Body of pancreas (tissue), 4 donors: ENCODE measurements at regions not wholly inside any gene's neighbourhood (a gene's known extent, or its start where the extent isn't known, plus 50 kb on each side); places are given as distances from the start of the nearest gene placed in this dataset.
"Not testable (repeated sequence)": the region's sequence is repeated elsewhere in the genome, so short reads cannot be mapped to it uniquely, and the experiment has no call there.

ENCODE experiments used
- ATAC-seq: fragments of 150-250 bp; one replicate; pipeline ENCODE4 v1.9.1; 2016
- DNase-seq, 4 donors: peaks; one replicate each; pipeline ENCODE4 v3.0.0-alpha.2; 2019
- H3K27ac ChIP-seq, 4 donors: fragments of 200-600 bp; sonication (generic); 1 replicate in 3 of 4; 2 replicates in 1 of 4; pipeline versions ENCODE4 v1.5.1 to v1.6.1; 2016 to 2019; ENCODE audit warnings: mild to moderate bottlenecking in 1 of 4, mixed read lengths in 1 of 4, moderate library complexity in 1 of 4
- H3K27me3 ChIP-seq, 2 donors: fragments of 200-600 bp; sonication (generic); one replicate each; pipeline ENCODE4 v1.6.0; 2016; ENCODE audit warnings: mild to moderate bottlenecking in 1 of 2
- H3K36me3 ChIP-seq, 2 donors: fragments of 200-600 bp; sonication (generic); replicated peaks in 1 of 2; 2 replicates each; pipeline ENCODE4 v1.5.1; 2016; ENCODE audit warnings: low read depth in 2 of 2; ENCODE audit not compliant: insufficient read depth in 1 of 2
- H3K4me1 ChIP-seq: fragments of 200-600 bp; sonication (generic); one replicate; pipeline ENCODE4 v1.6.0; 2016
- H3K4me3 ChIP-seq, 2 donors: fragments of 200-600 bp; sonication (generic); 1 replicate in 1 of 2; 2 replicates in 1 of 2; pipeline ENCODE4 v1.5.1; 2016 to 2019
- H3K9me3 ChIP-seq, 3 donors: fragments of 200-600 bp; sonication (generic); 1 replicate in 2 of 3; 2 replicates in 1 of 3; pipeline ENCODE4 v1.5.1; 2016
- CTCF ChIP-seq, 7 experiments: fragments of 450-650 bp in 4 of 7; fragments of 200-600 bp in 3 of 7; sonication (generic) in 3 of 7; IDR thresholded peaks; one replicate each; pipeline ENCODE4 v1.5.1; 2016 to 2019; ENCODE audit warnings: antibody characterized with exemption in 7 of 7
- POLR2A ChIP-seq, 3 donors: fragments of 450-650 bp; IDR thresholded peaks; one replicate each; pipeline ENCODE4 v1.6.1; 2016; ENCODE audit warnings: antibody characterized with exemption in 3 of 3, mild to moderate bottlenecking in 2 of 3
- WGBS, 2 donors: methylation state at CpG; one replicate each; pipeline ENCODE4 v1.1.5; 2017; 5-methylcytosine and 5-hydroxymethylcytosine counted together
- intact Hi-C: fragments of 100-400 bp; cut with DNase I; formaldehyde crosslinking; loops from one replicate; pipeline ENCODE4 v1.15.1; 2023

DNA sequence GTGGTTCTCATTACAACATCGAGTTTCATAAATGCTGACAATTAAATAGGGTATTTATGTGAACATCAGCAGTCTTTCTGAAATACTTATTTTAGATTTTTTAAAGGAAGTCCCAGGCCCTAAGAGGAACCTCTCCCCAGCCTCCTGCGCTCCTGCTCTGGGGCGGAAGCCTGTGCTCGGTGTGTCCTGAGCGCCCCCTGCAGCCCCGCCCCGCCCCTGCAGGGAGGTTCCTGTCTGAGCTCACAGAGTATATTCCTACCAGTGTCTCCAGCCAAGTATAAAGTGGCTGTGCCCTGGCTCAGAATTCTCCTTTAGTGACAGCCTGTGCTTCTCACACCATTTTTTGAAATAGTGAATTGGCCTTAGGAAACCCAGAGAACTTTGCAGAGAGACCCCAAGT is 567.9 kb downstream of the GOLGA6L6 start:
- no peak for DNase-seq
- no peak for ATAC-seq
- no peak for TF ChIP-seq CTCF (IDR thresholded peaks at IDR 0.05)
- TF ChIP-seq POLR2A (IDR thresholded peaks at IDR 0.05): no peak

GRCh38 chr15:19972582-19972981 is 569.0 kb downstream of the GOLGA6L6 start:
- H3K4me1 ChIP-seq, H3K36me3 ChIP-seq, H3K27me3 ChIP-seq, H3K27ac ChIP-seq, H3K4me3 ChIP-seq, DNase-seq, H3K9me3 ChIP-seq, intact Hi-C loops, ATAC-seq: not testable (repeated sequence)
- WGBS, 2 donors: 64 to 65% methylated on average over 4 of the region's 4 CpGs

More for the DNA sequence above, 567.9 kb downstream of the GOLGA6L6 start:
- H3K27ac ChIP-seq: no peak overlapping the region
- no peaks in the 10 kb centered on the region for H3K36me3 ChIP-seq
- intact Hi-C loops: no loop called here
- H3K9me3 ChIP-seq: no peaks in the 10 kb centered on the region
- no peaks in the 10 kb centered on the region for H3K27me3 ChIP-seq
- H3K4me1 ChIP-seq: no peaks in the 10 kb centered on the region
- 10 to 22% methylated on average over 6 to 7 of the region's 7 CpGs for WGBS, 2 donors
- no peak overlapping the region for H3K4me3 ChIP-seq

DNA sequence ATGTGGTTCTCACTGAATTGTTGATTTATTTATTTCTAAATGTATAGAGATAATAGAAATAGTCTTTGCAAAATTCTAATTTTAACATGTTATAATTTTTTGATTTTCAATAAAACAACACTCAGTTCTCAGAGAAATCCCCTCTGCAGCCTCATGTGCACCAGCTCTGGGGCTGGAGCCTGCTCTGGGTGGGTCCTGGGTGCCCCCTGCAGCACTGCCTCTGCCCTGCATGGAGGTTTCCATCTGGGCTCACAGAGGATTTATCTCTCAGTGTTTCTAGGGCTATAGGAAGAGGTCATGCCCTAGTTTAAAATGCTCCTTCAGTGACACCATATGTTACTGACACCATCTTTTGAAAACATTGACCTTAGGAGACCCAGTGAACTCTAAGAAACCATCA is 576.0 kb downstream of the GOLGA6L6 start:
- H3K4me3 ChIP-seq, intact Hi-C loops, ATAC-seq, H3K27me3 ChIP-seq, H3K27ac ChIP-seq, H3K4me1 ChIP-seq, DNase-seq, H3K9me3 ChIP-seq, H3K36me3 ChIP-seq: not testable (repeated sequence)

DNA sequence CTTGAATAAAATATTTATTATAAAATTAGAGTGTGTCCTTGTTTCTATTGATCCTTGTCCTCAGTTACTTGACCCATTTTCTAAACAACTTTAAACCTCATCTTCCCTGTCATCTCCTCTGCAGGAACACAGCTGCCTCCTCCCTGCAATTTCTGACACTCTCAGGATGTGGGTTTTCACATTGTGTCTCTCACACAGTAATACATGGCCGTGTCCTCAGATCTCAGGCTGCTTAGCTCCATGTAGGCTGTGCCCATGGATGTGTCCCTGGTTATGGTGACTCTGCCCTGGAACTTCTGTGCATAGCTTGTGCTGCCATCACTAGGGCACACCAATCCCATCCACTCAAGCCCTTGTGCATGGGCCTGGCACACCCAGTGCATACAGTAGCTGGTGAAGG is 577.1 kb downstream of the GOLGA6L6 start:
- 35 to 41% methylated on average over 1 of the region's 1 CpG for WGBS, 2 donors
- H3K27me3 ChIP-seq, DNase-seq, H3K4me1 ChIP-seq, H3K27ac ChIP-seq, H3K9me3 ChIP-seq, ATAC-seq, H3K36me3 ChIP-seq, intact Hi-C loops, H3K4me3 ChIP-seq: not testable (repeated sequence)

DNA sequence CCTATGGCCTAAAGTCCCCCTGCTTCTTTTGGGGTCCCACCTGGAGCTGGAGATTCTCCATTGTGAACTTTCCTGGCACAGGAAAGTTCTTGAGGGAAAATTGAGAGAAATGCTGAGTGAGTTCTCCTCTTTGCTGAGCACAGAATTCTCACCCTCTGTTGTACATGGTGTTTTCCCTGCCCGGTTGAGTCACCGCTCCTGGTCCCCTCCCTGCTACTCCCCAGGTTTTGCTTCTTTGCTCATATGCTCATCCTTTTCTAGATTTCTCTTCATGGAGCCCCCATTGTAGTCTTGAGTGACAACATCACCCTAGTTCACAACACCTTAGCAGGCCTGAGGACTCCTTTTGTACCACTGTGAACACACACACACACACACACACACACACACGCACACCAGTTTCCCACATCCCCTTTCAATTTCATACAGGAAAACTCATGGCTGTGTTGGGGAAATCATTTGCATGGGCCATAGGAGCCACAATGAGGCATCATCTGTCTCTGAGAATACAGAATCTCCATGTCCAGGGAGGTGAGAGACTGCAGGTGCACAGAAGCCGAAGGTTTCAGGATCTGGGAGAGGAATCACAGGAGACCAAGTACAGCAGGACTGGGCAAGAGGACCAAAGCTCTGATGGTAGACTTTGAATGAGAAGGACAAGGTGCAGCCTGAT is 585.3 kb downstream of the GOLGA6L6 start:
- WGBS, 2 donors: 64 to 69% methylated on average over 4 of the region's 4 CpGs

GRCh38 chr15:19944261-19944888 is 597.2 kb downstream of the GOLGA6L6 start:
- Histone ChIP-seq H3K27ac (no peak overlapping the region), H3K27me3 (peaks cover 0 to 3% of the 10 kb centered on the region in 2 donors), H3K9me3 (no peaks in the 10 kb centered on the region), H3K36me3 (no peaks in the 10 kb centered on the region), H3K4me3 (no peak overlapping the region), H3K4me1 (no peaks in the 10 kb centered on the region)
- intact Hi-C loops: no loop called here
- no peak for ATAC-seq
- DNase-seq: no peak
- no peak for TF ChIP-seq CTCF (IDR thresholded peaks at IDR 0.05)
- TF ChIP-seq POLR2A (IDR thresholded peaks at IDR 0.05): no peak
- 28 to 46% methylated on average over 62 to 70 of the region's 70 CpGs for WGBS, 2 donors

More for the DNA sequence above, 585.3 kb downstream of the GOLGA6L6 start:
- no peak overlapping the region for H3K27ac ChIP-seq
- no peak for DNase-seq
- TF ChIP-seq CTCF (IDR thresholded peaks at IDR 0.05) (no peak), POLR2A (IDR thresholded peaks at IDR 0.05) (no peak)
- no peaks in the 10 kb centered on the region for H3K36me3 ChIP-seq
- no peak overlapping the region for H3K4me3 ChIP-seq
- H3K9me3 ChIP-seq: no peaks in the 10 kb centered on the region
- H3K27me3 ChIP-seq: no peaks in the 10 kb centered on the region
- no peak for ATAC-seq
- intact Hi-C loops: no loop called here
- H3K4me1 ChIP-seq: no peaks in the 10 kb centered on the region
